Suprapubic skin (tissue), 4 donors: ENCODE measurements at regions not wholly inside any gene's neighbourhood (a gene's known extent, or its start where the extent isn't known, plus 50 kb on each side); places are given as distances from the start of the nearest gene placed in this dataset.
"Not testable (repeated sequence)": the region's sequence is repeated elsewhere in the genome, so short reads cannot be mapped to it uniquely, and the experiment has no call there.

Source experiments
- DNase-seq, 2 donors: peaks; one replicate each; pipeline ENCODE4 v3.0.0-alpha.2; 2019; ENCODE audit warnings: low spot score in 2 of 2
- H3K27ac ChIP-seq: fragments of 200-600 bp; sonication (generic); one replicate; pipeline ENCODE4 v1.5.1; 2019
- H3K27me3 ChIP-seq: fragments of 200-600 bp; sonication (generic); one replicate; pipeline ENCODE4 v1.5.1; 2019
- H3K36me3 ChIP-seq: fragments of 200-600 bp; sonication (generic); one replicate; pipeline ENCODE4 v1.5.1; 2019
- H3K4me1 ChIP-seq: fragments of 200-600 bp; sonication (generic); one replicate; pipeline ENCODE4 v1.5.1; 2019
- H3K4me3 ChIP-seq: fragments of 200-600 bp; sonication (generic); one replicate; pipeline ENCODE4 v1.5.1; 2019; ENCODE audit warnings: mild to moderate bottlenecking
- H3K9me3 ChIP-seq: fragments of 200-600 bp; sonication (generic); one replicate; pipeline ENCODE4 v1.5.1; 2019
- CTCF ChIP-seq, 2 donors: fragments of 200-600 bp in 1 of 2; fragments of 450-650 bp in 1 of 2; sonication (generic) in 1 of 2; IDR thresholded peaks; one replicate each; pipeline ENCODE4 v1.5.1; 2016 to 2019; ENCODE audit warnings: antibody characterized with exemption in 2 of 2, mild to moderate bottlenecking in 1 of 2, moderate library complexity in 1 of 2
- EP300 ChIP-seq: sonication (generic); formaldehyde crosslinking; IDR thresholded peaks from one replicate; pipeline ENCODE4 v1.6.1; 2017; ENCODE audit warnings: antibody characterized with exemption
- POLR2A ChIP-seq, 2 donors: fragments of 450-650 bp; IDR thresholded peaks; one replicate each; pipeline ENCODE4 v1.6.1; 2017; ENCODE audit warnings: antibody characterized with exemption in 2 of 2, mild to moderate bottlenecking in 2 of 2, moderate library complexity in 2 of 2
- POLR2AphosphoS5 ChIP-seq, 3 donors: sonication (generic); formaldehyde crosslinking; IDR thresholded peaks; one replicate each; pipeline ENCODE4 v1.6.1; 2017; ENCODE audit warnings: antibody characterized with exemption in 3 of 3
- WGBS: methylation state at CpG from one replicate; pipeline ENCODE4 v1.1.5; 2018; 5-methylcytosine and 5-hydroxymethylcytosine counted together

- H3K27me3 ChIP-seq, result no peaks in the 10 kb centered on the region
- H3K4me3 ChIP-seq, result peak overlapping the region; percentile 49
- H3K4me1 ChIP-seq, result no peaks in the 10 kb centered on the region
- DNase-seq, result no peak
- H3K36me3 ChIP-seq, result no peaks in the 10 kb centered on the region
- WGBS, result 21% methylated on average over 39 of the region's 48 CpGs
- no peaks in the 10 kb centered on the region for H3K9me3 ChIP-seq
- no peak overlapping the region for H3K27ac ChIP-seq
- TF ChIP-seq EP300 (no peak), CTCF (IDR thresholded peaks at IDR 0.05) (no peak), POLR2A (IDR thresholded peaks at IDR 0.05) (no peak), POLR2AphosphoS5 (IDR thresholded peaks at IDR 0.05) (no peak)
Observed at GRCh38 chrX:115968436-115969252, 201.9 kb upstream of the AGTR2 start.

- no peaks in the 10 kb centered on the region for H3K36me3 ChIP-seq
- no peaks in the 10 kb centered on the region for H3K27me3 ChIP-seq
- H3K4me3 ChIP-seq, result no peak overlapping the region
- WGBS, result 62% methylated on average over 5 of the region's 5 CpGs
- no peaks in the 10 kb centered on the region for H3K4me1 ChIP-seq
- no peak overlapping the region for H3K27ac ChIP-seq
- no peak for TF ChIP-seq POLR2A (IDR thresholded peaks at IDR 0.05)
- no peak for TF ChIP-seq CTCF (IDR thresholded peaks at IDR 0.05)
- no peak for TF ChIP-seq POLR2AphosphoS5 (IDR thresholded peaks at IDR 0.05)
- no peak for TF ChIP-seq EP300
- no peaks in the 10 kb centered on the region for H3K9me3 ChIP-seq
- no peak for DNase-seq
Observed at GRCh38 chrX:115970718-115971117, 199.8 kb upstream of the AGTR2 start.

- H3K27me3 ChIP-seq, result no peaks in the 10 kb centered on the region
- H3K27ac ChIP-seq, result no peak overlapping the region
- H3K4me3 ChIP-seq, result no peak overlapping the region
- DNase-seq, result no peak
- no peaks in the 10 kb centered on the region for H3K36me3 ChIP-seq
- H3K4me1 ChIP-seq, result no peaks in the 10 kb centered on the region
- TF ChIP-seq EP300 (no peak), CTCF (IDR thresholded peaks at IDR 0.05) (no peak), POLR2AphosphoS5 (IDR thresholded peaks at IDR 0.05) (no peak), POLR2A (IDR thresholded peaks at IDR 0.05) (no peak)
- H3K9me3 ChIP-seq, result no peaks in the 10 kb centered on the region
- 63% methylated on average over 1 of the region's 1 CpG for WGBS
Observed at GRCh38 chrX:115972717-115973116, 197.8 kb upstream of the AGTR2 start.

- Histone ChIP-seq H3K27me3 (no peaks in the 10 kb centered on the region), H3K27ac (no peak overlapping the region), H3K4me3 (no peak overlapping the region), H3K9me3 (no peaks in the 10 kb centered on the region), H3K36me3 (no peaks in the 10 kb centered on the region), H3K4me1 (no peaks in the 10 kb centered on the region)
- DNase-seq, result no peak
- WGBS, result 63% methylated on average over 2 of the region's 2 CpGs
- TF ChIP-seq POLR2A (IDR thresholded peaks at IDR 0.05) (no peak), CTCF (IDR thresholded peaks at IDR 0.05) (no peak), POLR2AphosphoS5 (IDR thresholded peaks at IDR 0.05) (no peak), EP300 (no peak)
Observed at GRCh38 chrX:115978068-115978467, 192.5 kb upstream of the AGTR2 start.

GRCh38 chrX:115983148-115983547, 187.4 kb upstream of the AGTR2 start:
- WGBS, result no CpG with 5 or more reads among the region's 1 CpG
- not testable (repeated sequence) for H3K27ac ChIP-seq, H3K4me3 ChIP-seq, H3K9me3 ChIP-seq, H3K36me3 ChIP-seq, H3K27me3 ChIP-seq, DNase-seq, H3K4me1 ChIP-seq

- WGBS, result 87% methylated on average over 1 of the region's 1 CpG
- not testable (repeated sequence) for H3K9me3 ChIP-seq, H3K4me3 ChIP-seq, H3K4me1 ChIP-seq, H3K36me3 ChIP-seq, DNase-seq, H3K27me3 ChIP-seq, H3K27ac ChIP-seq
Observed at GRCh38 chrX:115987464-115987863, 183.1 kb upstream of the AGTR2 start.
